ENCODE measurements at regions not wholly inside any gene's neighbourhood (a gene's known extent, or its start where the extent isn't known, plus 50 kb on each side); places are given as distances from the start of the nearest gene placed in this dataset.
"Not testable (repeated sequence)": the region's sequence is repeated elsewhere in the genome, so short reads cannot be mapped to it uniquely, and the experiment has no call there.

GRCh38 chr2:87223873-87224272 lies 202.2 kb upstream of the PLGLB1 start:
- dilution Hi-C loops (cut with MboI; ENCODE audit: extremely low pct_ligation_motif_present, low sequenced_read_pairs); H3K36me3 ChIP-seq (ENCODE audit: control insufficient read depth in 2 of 2, extremely low read depth in 1 of 2, insufficient read depth in 2 of 2, low read length in 2 of 2); BruUV-seq (replicated peaks); H3K9me1 ChIP-seq (replicated peaks; ENCODE audit: control insufficient read depth, extremely low read depth, insufficient read depth, low read length); DNase-seq (ENCODE audit: low read depth, low spot score); H2AFZ ChIP-seq (ENCODE audit: low read depth, low read length); H3K4me3 ChIP-seq (replicated peaks in 1 of 3; ENCODE audit: insufficient read depth in 1 of 3, low read depth in 1 of 3, low read length in 3 of 3); H3K4me2 ChIP-seq (ENCODE audit: insufficient read depth, low read length); H3K9ac ChIP-seq (replicated peaks; ENCODE audit: extremely low read depth, insufficient read depth, low read length); H3K79me2 ChIP-seq (ENCODE audit: control insufficient read depth, insufficient read depth, low read length); H3K27ac ChIP-seq (ENCODE audit: insufficient read depth, low read depth, low read length); H3K9me3 ChIP-seq (replicated peaks; ENCODE audit: control insufficient read depth, insufficient read depth, low read length); H4K20me1 ChIP-seq (replicated peaks; ENCODE audit: control insufficient read depth, extremely low read depth, insufficient read depth, low read length); POLR2A ChIA-PET; H3K4me1 ChIP-seq (ENCODE audit: control insufficient read depth, extremely low read depth, insufficient read depth, low read length); CTCF ChIA-PET; H3K27me3 ChIP-seq (ENCODE audit: control insufficient read depth in 2 of 2, insufficient read depth in 2 of 2, low read length in 2 of 2); intact Hi-C loops (cut with micrococcal nuclease): not testable (repeated sequence)
- FAIRE-seq, result peak; percentile 4

GRCh38 chr2:87229091-87229689 lies 207.5 kb upstream of the PLGLB1 start:
- POLR2A ChIA-PET; H3K9me1 ChIP-seq (replicated peaks; ENCODE audit: control insufficient read depth, extremely low read depth, insufficient read depth, low read length); H3K4me2 ChIP-seq (ENCODE audit: insufficient read depth, low read length); intact Hi-C loops (cut with micrococcal nuclease); H2AFZ ChIP-seq (ENCODE audit: low read depth, low read length); H3K9ac ChIP-seq (replicated peaks; ENCODE audit: extremely low read depth, insufficient read depth, low read length); H4K20me1 ChIP-seq (replicated peaks; ENCODE audit: control insufficient read depth, extremely low read depth, insufficient read depth, low read length); H3K27me3 ChIP-seq (ENCODE audit: control insufficient read depth in 2 of 2, insufficient read depth in 2 of 2, low read length in 2 of 2); H3K9me3 ChIP-seq (replicated peaks; ENCODE audit: control insufficient read depth, insufficient read depth, low read length); H3K4me3 ChIP-seq (replicated peaks in 1 of 3; ENCODE audit: insufficient read depth in 1 of 3, low read depth in 1 of 3, low read length in 3 of 3); BruUV-seq (replicated peaks); H3K27ac ChIP-seq (ENCODE audit: insufficient read depth, low read depth, low read length); CTCF ChIA-PET; H3K4me1 ChIP-seq (ENCODE audit: control insufficient read depth, extremely low read depth, insufficient read depth, low read length); H3K36me3 ChIP-seq (ENCODE audit: control insufficient read depth in 2 of 2, extremely low read depth in 1 of 2, insufficient read depth in 2 of 2, low read length in 2 of 2); H3K79me2 ChIP-seq (ENCODE audit: control insufficient read depth, insufficient read depth, low read length); dilution Hi-C loops (cut with MboI; ENCODE audit: extremely low pct_ligation_motif_present, low sequenced_read_pairs): not testable (repeated sequence)
- peak; percentile 22 to 25 for TF ChIP-seq CTCF (IDR thresholded peaks at IDR 0.05; ENCODE audit: extremely low read depth in 1 of 2, insufficient read depth in 1 of 2, low read depth in 1 of 2, low read length in 2 of 2)
- DNase-seq (ENCODE audit: low read depth, low spot score), result peak; percentile 38
- FAIRE-seq, result peak; percentile 99

GRCh38 chr2:87229964-87230363 lies 208.3 kb upstream of the PLGLB1 start:
- H3K9ac ChIP-seq (replicated peaks; ENCODE audit: extremely low read depth, insufficient read depth, low read length); H3K4me3 ChIP-seq (replicated peaks in 1 of 3; ENCODE audit: insufficient read depth in 1 of 3, low read depth in 1 of 3, low read length in 3 of 3); intact Hi-C loops (cut with micrococcal nuclease); POLR2A ChIA-PET; H3K9me3 ChIP-seq (replicated peaks; ENCODE audit: control insufficient read depth, insufficient read depth, low read length); CTCF ChIA-PET; H3K79me2 ChIP-seq (ENCODE audit: control insufficient read depth, insufficient read depth, low read length); dilution Hi-C loops (cut with MboI; ENCODE audit: extremely low pct_ligation_motif_present, low sequenced_read_pairs); H3K27ac ChIP-seq (ENCODE audit: insufficient read depth, low read depth, low read length); H3K27me3 ChIP-seq (ENCODE audit: control insufficient read depth in 2 of 2, insufficient read depth in 2 of 2, low read length in 2 of 2); H3K9me1 ChIP-seq (replicated peaks; ENCODE audit: control insufficient read depth, extremely low read depth, insufficient read depth, low read length); H3K36me3 ChIP-seq (ENCODE audit: control insufficient read depth in 2 of 2, extremely low read depth in 1 of 2, insufficient read depth in 2 of 2, low read length in 2 of 2); H3K4me1 ChIP-seq (ENCODE audit: control insufficient read depth, extremely low read depth, insufficient read depth, low read length); H4K20me1 ChIP-seq (replicated peaks; ENCODE audit: control insufficient read depth, extremely low read depth, insufficient read depth, low read length); H2AFZ ChIP-seq (ENCODE audit: low read depth, low read length); H3K4me2 ChIP-seq (ENCODE audit: insufficient read depth, low read length); DNase-seq (ENCODE audit: low read depth, low spot score); BruUV-seq (replicated peaks): not testable (repeated sequence)
- peak; percentile 8 for FAIRE-seq

- peak; percentile 4 for FAIRE-seq
- POLR2A ChIA-PET, result not testable (repeated sequence)
Observed at GRCh38 chr2:87235333-87235981, 213.8 kb upstream of the PLGLB1 start.

More at GRCh38 chr2:87235333-87235981, 213.8 kb upstream of the PLGLB1 start:
- DNase-seq (ENCODE audit: low read depth, low spot score); CTCF ChIA-PET; H3K9me1 ChIP-seq (replicated peaks; ENCODE audit: control insufficient read depth, extremely low read depth, insufficient read depth, low read length); H3K9me3 ChIP-seq (replicated peaks; ENCODE audit: control insufficient read depth, insufficient read depth, low read length); dilution Hi-C loops (cut with MboI; ENCODE audit: extremely low pct_ligation_motif_present, low sequenced_read_pairs); H3K4me2 ChIP-seq (ENCODE audit: insufficient read depth, low read length); intact Hi-C loops (cut with micrococcal nuclease); H3K4me1 ChIP-seq (ENCODE audit: control insufficient read depth, extremely low read depth, insufficient read depth, low read length); BruUV-seq (replicated peaks); H3K27ac ChIP-seq (ENCODE audit: insufficient read depth, low read depth, low read length); H2AFZ ChIP-seq (ENCODE audit: low read depth, low read length); H3K4me3 ChIP-seq (replicated peaks in 1 of 3; ENCODE audit: insufficient read depth in 1 of 3, low read depth in 1 of 3, low read length in 3 of 3); H3K27me3 ChIP-seq (ENCODE audit: control insufficient read depth in 2 of 2, insufficient read depth in 2 of 2, low read length in 2 of 2); H3K36me3 ChIP-seq (ENCODE audit: control insufficient read depth in 2 of 2, extremely low read depth in 1 of 2, insufficient read depth in 2 of 2, low read length in 2 of 2); H3K79me2 ChIP-seq (ENCODE audit: control insufficient read depth, insufficient read depth, low read length); H3K9ac ChIP-seq (replicated peaks; ENCODE audit: extremely low read depth, insufficient read depth, low read length); H4K20me1 ChIP-seq (replicated peaks; ENCODE audit: control insufficient read depth, extremely low read depth, insufficient read depth, low read length): not testable (repeated sequence)
